ENCODE measurements at regions not wholly inside any gene's neighbourhood (a gene's known extent, or its start where the extent isn't known, plus 50 kb on each side); places are given as distances from the start of the nearest gene placed in this dataset.
"Not testable (repeated sequence)": the region's sequence is repeated elsewhere in the genome, so short reads cannot be mapped to it uniquely, and the experiment has no call there.

DNA sequence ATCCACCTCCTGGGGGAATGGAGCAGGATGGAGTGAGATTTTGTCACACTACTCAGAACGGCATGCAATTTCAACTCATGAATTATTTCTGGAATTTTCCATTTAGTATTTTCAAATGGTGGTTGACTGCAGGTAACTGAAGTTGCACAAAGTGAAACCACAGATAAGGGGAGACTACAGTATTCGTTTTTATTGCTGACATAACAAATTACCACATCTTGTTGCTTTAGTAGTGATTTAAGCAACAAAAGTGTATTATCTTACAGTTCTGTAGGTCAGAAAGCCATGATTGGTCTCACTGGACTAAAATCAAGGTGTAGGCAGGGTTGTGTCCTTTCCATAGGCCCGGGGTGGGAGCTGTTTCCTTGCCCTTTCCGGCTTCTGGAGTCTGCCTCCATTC is 133.4 kb upstream of the B3GAT2 start:
- CTCF ChIA-PET = interaction anchor here (0.5 kb wide), 1 partner anchor 222 kb away, joined by 4 read pairs; no protein-coding TSS in a partner anchor
- no peak overlapping the region for H3K27ac ChIP-seq
- FAIRE-seq = no peak
- WGBS (ENCODE audit: missing lambda C conversion rate) = 33% methylated on average over 4 of the region's 4 CpGs
- POLR2A ChIA-PET = no interaction called here
- H3K9me3 ChIP-seq = no peaks in the 10 kb centered on the region
- H3K4me1 ChIP-seq = no peaks in the 10 kb centered on the region
- peak; percentile 85 for TF ChIP-seq MAFK (IDR thresholded peaks at IDR 0.05; ENCODE audit: partially characterized antibody)
- no peak for TF ChIP-seq RARB (CRISPR knock-in tag; IDR thresholded peaks at IDR 0.05)
- DNase-seq (ENCODE audit: low read depth in 1 of 2, low spot score in 1 of 2) = no peak
- no peak overlapping the region for H3K4me3 ChIP-seq
- ATAC-seq = no peak
- no peak overlapping the region for H3K4me2 ChIP-seq

DNA sequence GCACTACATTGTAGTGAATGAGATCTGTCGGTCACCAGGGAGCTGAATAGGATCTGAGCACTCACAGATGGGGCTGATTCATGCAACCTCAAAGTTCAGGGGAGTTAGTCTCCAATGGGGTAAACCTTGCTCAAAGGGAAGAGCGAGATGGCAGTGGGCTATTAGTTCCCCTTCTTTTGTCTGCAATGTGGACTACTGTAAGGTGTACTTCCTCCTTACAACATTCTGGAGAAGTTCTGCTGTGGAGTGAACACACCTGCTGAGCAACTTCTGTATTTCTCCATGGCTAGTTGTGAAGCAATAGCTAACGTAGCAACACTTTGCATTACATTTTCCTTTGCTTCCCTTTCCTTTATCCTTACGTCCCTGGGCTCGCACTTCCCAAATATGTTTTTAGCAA is 134.3 kb upstream of the B3GAT2 start:
- H3K9me3 ChIP-seq = no peaks in the 10 kb centered on the region
- FAIRE-seq (no peak), DNase-seq (ENCODE audit: low read depth in 1 of 2, low spot score in 1 of 2) (no peak), ATAC-seq (no peak)
- H3K4me2 ChIP-seq = no peak overlapping the region
- H3K4me1 ChIP-seq = no peaks in the 10 kb centered on the region
- no peak for TF ChIP-seq FOSL2 (IDR thresholded peaks at IDR 0.05)
- no peak for TF ChIP-seq FOSL2 (CRISPR knock-in tag; IDR thresholded peaks at IDR 0.05)
- TF ChIP-seq RCOR1 (IDR thresholded peaks at IDR 0.05; ENCODE audit: low read depth, low read length) = no peak
- no peak for TF ChIP-seq EP300 (IDR thresholded peaks at IDR 0.05)
- no peak for TF ChIP-seq HOXB5 (CRISPR knock-in tag; IDR thresholded peaks at IDR 0.05)
- TF ChIP-seq CBX8 (IDR thresholded peaks at IDR 0.05) = no peak
- no peak for TF ChIP-seq CHD2 (IDR thresholded peaks at IDR 0.05; ENCODE audit: low read length, partially characterized antibody)
- no peak for TF ChIP-seq EHMT2 (IDR thresholded peaks at IDR 0.05; ENCODE audit: low read depth)
- TF ChIP-seq RFX5 (IDR thresholded peaks at IDR 0.05) = no peak
- TF ChIP-seq EHF (CRISPR knock-in tag; IDR thresholded peaks at IDR 0.05) = no peak
- TF ChIP-seq, protein P1, sequence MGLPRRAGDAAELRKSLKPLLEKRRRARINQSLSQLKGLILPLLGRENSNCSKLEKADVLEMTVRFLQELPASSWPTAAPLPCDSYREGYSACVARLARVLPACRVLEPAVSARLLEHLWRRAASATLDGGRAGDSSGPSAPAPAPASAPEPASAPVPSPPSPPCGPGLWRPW (IDR thresholded peaks at IDR 0.05) = no peak
- TF ChIP-seq JUN (IDR thresholded peaks at IDR 0.05) = no peak
- no peak for TF ChIP-seq RARB (CRISPR knock-in tag; IDR thresholded peaks at IDR 0.05)
- TF ChIP-seq POLR2A (IDR thresholded peaks at IDR 0.05; ENCODE audit: low read length) = no peak
- no peak for TF ChIP-seq MYC (IDR thresholded peaks at IDR 0.05; ENCODE audit: borderline replicate concordance, low read length)
- TF ChIP-seq FOSB (CRISPR knock-in tag; IDR thresholded peaks at IDR 0.05) = no peak
- ChIA-PET CTCF (no interaction called here), POLR2A (no interaction called here)
- whole genome bisulfite sequencing (ENCODE audit: missing lambda C conversion rate) = 57% methylated on average over 5 of the region's 5 CpGs
- H3K4me3 ChIP-seq = no peak overlapping the region
- H3K27ac ChIP-seq = no peak overlapping the region

DNA sequence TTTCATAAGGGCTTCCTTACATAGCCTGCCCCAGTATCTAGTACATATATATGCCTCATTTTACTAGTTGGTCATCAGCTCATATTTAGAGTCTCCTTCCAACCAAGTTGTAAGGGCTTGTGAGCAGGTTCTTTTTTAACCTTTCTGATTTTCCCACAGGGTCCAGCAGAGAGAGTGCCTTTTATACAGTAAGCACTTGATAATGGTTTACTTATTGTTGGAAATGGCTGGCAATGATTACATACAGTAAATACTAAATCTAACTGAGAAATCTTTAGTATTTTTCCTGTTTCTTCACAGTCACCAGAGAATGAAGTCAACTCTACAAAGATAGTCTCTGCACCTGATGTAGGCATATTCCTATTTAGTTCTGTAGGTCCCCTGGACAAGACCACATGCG is 135.1 kb upstream of the B3GAT2 start:
- Histone ChIP-seq H3K4me3 (no peak overlapping the region), H3K9me3 (no peaks in the 10 kb centered on the region), H3K4me2 (no peak overlapping the region), H3K27ac (no peak overlapping the region), H3K4me1 (no peaks in the 10 kb centered on the region)
- ChIA-PET POLR2A (no interaction called here), CTCF (no interaction called here)
- DNase-seq (ENCODE audit: low read depth in 1 of 2, low spot score in 1 of 2) (no peak), FAIRE-seq (no peak), ATAC-seq (no peak)
- TF ChIP-seq JUN (IDR thresholded peaks at IDR 0.05) = no peak
- TF ChIP-seq NFE2L2 (conservative IDR thresholded peaks at IDR 0.05; ENCODE audit: low read length) = no peak
- TF ChIP-seq, protein P2, sequence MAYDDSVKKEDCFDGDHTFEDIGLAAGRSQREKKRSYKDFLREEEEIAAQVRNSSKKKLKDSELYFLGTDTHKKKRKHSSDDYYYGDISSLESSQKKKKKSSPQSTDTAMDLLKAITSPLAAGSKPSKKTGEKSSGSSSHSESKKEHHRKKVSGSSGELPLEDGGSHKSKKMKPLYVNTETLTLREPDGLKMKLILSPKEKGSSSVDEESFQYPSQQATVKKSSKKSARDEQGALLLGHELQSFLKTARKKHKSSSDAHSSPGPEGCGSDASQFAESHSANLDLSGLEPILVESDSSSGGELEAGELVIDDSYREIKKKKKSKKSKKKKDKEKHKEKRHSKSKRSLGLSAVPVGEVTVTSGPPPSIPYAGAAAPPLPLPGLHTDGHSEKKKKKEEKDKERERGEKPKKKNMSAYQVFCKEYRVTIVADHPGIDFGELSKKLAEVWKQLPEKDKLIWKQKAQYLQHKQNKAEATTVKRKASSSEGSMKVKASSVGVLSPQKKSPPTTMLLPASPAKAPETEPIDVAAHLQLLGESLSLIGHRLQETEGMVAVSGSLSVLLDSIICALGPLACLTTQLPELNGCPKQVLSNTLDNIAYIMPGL (CRISPR knock-in tag; IDR thresholded peaks at IDR 0.05; ENCODE audit: borderline replicate concordance) = no peak
- no peak for TF ChIP-seq EP300 (IDR thresholded peaks at IDR 0.05)
- no peak for TF ChIP-seq NPAS2 (CRISPR knock-in tag; IDR thresholded peaks at IDR 0.05; ENCODE audit: borderline replicate concordance)
- no peak for TF ChIP-seq MAZ (IDR thresholded peaks at IDR 0.05; ENCODE audit: borderline replicate concordance, low read depth, low read length)
- TF ChIP-seq ESRRA (IDR thresholded peaks at IDR 0.05; ENCODE audit: borderline replicate concordance, low read length) = no peak
- no peak for TF ChIP-seq KDM5A (IDR thresholded peaks at IDR 0.05)
- TF ChIP-seq, protein P3, sequence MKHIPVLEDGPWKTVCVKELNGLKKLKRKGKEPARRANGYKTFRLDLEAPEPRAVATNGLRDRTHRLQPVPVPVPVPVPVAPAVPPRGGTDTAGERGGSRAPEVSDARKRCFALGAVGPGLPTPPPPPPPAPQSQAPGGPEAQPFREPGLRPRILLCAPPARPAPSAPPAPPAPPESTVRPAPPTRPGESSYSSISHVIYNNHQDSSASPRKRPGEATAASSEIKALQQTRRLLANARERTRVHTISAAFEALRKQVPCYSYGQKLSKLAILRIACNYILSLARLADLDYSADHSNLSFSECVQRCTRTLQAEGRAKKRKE (CRISPR knock-in tag; IDR thresholded peaks at IDR 0.05; ENCODE audit: low read depth) = no peak
- TF ChIP-seq, protein P1 (IDR thresholded peaks at IDR 0.05) = no peak
- no peak for TF ChIP-seq CEBPB (IDR thresholded peaks at IDR 0.05)
- TF ChIP-seq, protein P4, sequence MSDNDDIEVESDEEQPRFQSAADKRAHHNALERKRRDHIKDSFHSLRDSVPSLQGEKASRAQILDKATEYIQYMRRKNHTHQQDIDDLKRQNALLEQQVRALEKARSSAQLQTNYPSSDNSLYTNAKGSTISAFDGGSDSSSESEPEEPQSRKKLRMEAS (IDR thresholded peaks at IDR 0.05) = no peak
- TF ChIP-seq, protein P5, sequence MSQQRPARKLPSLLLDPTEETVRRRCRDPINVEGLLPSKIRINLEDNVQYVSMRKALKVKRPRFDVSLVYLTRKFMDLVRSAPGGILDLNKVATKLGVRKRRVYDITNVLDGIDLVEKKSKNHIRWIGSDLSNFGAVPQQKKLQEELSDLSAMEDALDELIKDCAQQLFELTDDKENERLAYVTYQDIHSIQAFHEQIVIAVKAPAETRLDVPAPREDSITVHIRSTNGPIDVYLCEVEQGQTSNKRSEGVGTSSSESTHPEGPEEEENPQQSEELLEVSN (IDR thresholded peaks at IDR 0.05; ENCODE audit: borderline replicate concordance, low read depth) = no peak
- TF ChIP-seq BHLHE40 (IDR thresholded peaks at IDR 0.05; ENCODE audit: low read depth, low read length) = no peak
- no peak for TF ChIP-seq HOXB5 (CRISPR knock-in tag; IDR thresholded peaks at IDR 0.05)
- TF ChIP-seq EHF (CRISPR knock-in tag; IDR thresholded peaks at IDR 0.05) = no peak
- TF ChIP-seq CHD2 (IDR thresholded peaks at IDR 0.05; ENCODE audit: low read length, partially characterized antibody) = no peak
- no peak for TF ChIP-seq RARB (CRISPR knock-in tag; IDR thresholded peaks at IDR 0.05)
- TF ChIP-seq JUNB (IDR thresholded peaks at IDR 0.05) = no peak
- TF ChIP-seq FOXS1 (CRISPR knock-in tag; IDR thresholded peaks at IDR 0.05) = no peak
- 0% methylated on average over 1 of the region's 1 CpG for WGBS (ENCODE audit: missing lambda C conversion rate)

DNA sequence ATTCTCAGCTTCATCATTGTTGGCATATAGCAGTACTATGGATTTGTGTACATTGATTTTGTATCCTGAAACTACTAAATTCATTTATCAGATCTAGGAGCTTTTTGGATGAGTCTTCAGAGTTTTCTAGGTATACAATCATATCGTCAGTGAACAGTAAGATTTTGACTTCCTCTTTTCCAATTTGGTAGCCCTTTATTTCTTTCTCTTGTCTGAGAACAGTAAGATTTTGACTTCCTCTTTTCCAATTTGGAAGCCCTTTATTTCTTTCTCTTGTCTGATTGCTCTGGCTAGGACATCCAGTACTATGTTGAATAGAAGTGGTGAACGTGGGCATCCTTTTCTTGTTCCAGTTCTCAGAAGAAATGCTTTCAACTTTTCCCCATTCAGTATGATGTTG is 140.4 kb upstream of the B3GAT2 start:
- POLR2A ChIA-PET; H3K27ac ChIP-seq; H3K9me3 ChIP-seq; DNase-seq (ENCODE audit: low read depth in 1 of 2, low spot score in 1 of 2); H3K4me1 ChIP-seq; H3K4me2 ChIP-seq; FAIRE-seq; CTCF ChIA-PET; H3K4me3 ChIP-seq; ATAC-seq: not testable (repeated sequence)
- WGBS (ENCODE audit: missing lambda C conversion rate) = 2% methylated on average over 2 of the region's 2 CpGs
